Fibroblast of lung (primary cell): ENCODE measurements at regions not wholly inside any gene's neighbourhood (a gene's known extent, or its start where the extent isn't known, plus 50 kb on each side); places are given as distances from the start of the nearest gene placed in this dataset.

Source experiments
- EZH2 ChIP-seq: IDR thresholded peaks from 2 replicates; pipeline ENCODE4 v1.5.1; 2012; ENCODE audit warnings: low read length, control low read depth, mild to moderate bottlenecking; ENCODE audit errors: missing control alignments
- TF ChIP-seq, protein P1 (sequence below), 2 donors: IDR thresholded peaks in 1 of 2; conservative IDR thresholded peaks in 1 of 2; 1 replicate in 1 of 2; 2 replicates in 1 of 2; pipeline ENCODE4 v1.5.1; 2011 to 2012; ENCODE audit warnings: low read length in 2 of 2, control low read depth in 1 of 2, inconsistent platforms in 1 of 2, low read depth in 1 of 2, mild to moderate bottlenecking in 1 of 2

- TF ChIP-seq, protein P1, sequence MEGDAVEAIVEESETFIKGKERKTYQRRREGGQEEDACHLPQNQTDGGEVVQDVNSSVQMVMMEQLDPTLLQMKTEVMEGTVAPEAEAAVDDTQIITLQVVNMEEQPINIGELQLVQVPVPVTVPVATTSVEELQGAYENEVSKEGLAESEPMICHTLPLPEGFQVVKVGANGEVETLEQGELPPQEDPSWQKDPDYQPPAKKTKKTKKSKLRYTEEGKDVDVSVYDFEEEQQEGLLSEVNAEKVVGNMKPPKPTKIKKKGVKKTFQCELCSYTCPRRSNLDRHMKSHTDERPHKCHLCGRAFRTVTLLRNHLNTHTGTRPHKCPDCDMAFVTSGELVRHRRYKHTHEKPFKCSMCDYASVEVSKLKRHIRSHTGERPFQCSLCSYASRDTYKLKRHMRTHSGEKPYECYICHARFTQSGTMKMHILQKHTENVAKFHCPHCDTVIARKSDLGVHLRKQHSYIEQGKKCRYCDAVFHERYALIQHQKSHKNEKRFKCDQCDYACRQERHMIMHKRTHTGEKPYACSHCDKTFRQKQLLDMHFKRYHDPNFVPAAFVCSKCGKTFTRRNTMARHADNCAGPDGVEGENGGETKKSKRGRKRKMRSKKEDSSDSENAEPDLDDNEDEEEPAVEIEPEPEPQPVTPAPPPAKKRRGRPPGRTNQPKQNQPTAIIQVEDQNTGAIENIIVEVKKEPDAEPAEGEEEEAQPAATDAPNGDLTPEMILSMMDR (conservative IDR thresholded peaks at IDR 0.05 in 1 of 2, IDR thresholded peaks at IDR 0.05 in 1 of 2; ENCODE audit: low read depth in 1 of 2, low read length in 2 of 2) = no peak
- TF ChIP-seq EZH2 = no peak
Observed at GRCh38 chr12:127501916-127502315, 765.1 kb upstream of the TMEM132C start.
